ENCODE measurements at regions not wholly inside any gene's neighbourhood (a gene's known extent, or its start where the extent isn't known, plus 50 kb on each side); places are given as distances from the start of the nearest gene placed in this dataset.

DNA sequence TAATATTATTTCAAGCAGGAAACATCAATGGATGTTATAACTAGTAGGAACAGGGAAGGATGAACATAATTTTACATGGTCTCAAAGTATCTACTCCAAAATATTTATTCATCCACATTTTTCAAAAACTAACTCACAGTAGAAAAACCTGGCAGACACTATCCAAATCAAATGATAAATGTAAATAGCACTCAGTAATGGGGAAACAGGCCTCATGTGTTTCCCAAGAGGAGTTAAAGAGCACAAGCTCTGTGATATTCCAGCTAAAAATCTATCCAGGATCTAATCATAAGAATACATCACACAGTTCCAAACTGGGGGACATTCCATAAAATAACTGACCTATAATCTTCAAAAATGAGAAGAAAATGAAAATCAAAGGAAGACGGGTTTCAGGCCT is 443.1 kb downstream of the ZNF608 start:
- peaks cover 0 to 2% (median 0%) of the 10 kb centered on the region in 3 donors for H3K27me3 Mint-ChIP-seq (ENCODE audit: low read depth in 3 of 3)
- TF ChIP-seq, protein P1, sequence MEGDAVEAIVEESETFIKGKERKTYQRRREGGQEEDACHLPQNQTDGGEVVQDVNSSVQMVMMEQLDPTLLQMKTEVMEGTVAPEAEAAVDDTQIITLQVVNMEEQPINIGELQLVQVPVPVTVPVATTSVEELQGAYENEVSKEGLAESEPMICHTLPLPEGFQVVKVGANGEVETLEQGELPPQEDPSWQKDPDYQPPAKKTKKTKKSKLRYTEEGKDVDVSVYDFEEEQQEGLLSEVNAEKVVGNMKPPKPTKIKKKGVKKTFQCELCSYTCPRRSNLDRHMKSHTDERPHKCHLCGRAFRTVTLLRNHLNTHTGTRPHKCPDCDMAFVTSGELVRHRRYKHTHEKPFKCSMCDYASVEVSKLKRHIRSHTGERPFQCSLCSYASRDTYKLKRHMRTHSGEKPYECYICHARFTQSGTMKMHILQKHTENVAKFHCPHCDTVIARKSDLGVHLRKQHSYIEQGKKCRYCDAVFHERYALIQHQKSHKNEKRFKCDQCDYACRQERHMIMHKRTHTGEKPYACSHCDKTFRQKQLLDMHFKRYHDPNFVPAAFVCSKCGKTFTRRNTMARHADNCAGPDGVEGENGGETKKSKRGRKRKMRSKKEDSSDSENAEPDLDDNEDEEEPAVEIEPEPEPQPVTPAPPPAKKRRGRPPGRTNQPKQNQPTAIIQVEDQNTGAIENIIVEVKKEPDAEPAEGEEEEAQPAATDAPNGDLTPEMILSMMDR (IDR thresholded peaks at IDR 0.05): no peak
- Histone ChIP-seq H3K4me2 (replicated peaks; ENCODE audit: extremely low read depth, low read length, poor library complexity, severe bottlenecking) (no peak overlapping the region), H2AFZ (ENCODE audit: insufficient read depth, low read depth, low read length, poor library complexity, severe bottlenecking) (no peak overlapping the region), H3K79me2 (ENCODE audit: insufficient read depth, low read length) (no peaks in the 10 kb centered on the region), H3K36me3 (replicated peaks in 1 of 2; ENCODE audit: control insufficient read depth in 1 of 2, insufficient read depth in 2 of 2, low read length in 2 of 2) (no peaks in the 10 kb centered on the region), H3K4me3 (replicated peaks in 1 of 3; ENCODE audit: low read depth in 2 of 3, low read length in 3 of 3) (no peak overlapping the region), H3K27me3 (ENCODE audit: control insufficient read depth in 2 of 2, insufficient read depth in 2 of 2, low read length in 2 of 2) (no peaks in the 10 kb centered on the region), H3K9ac (ENCODE audit: insufficient read depth, low read length, poor library complexity, severe bottlenecking) (no peak overlapping the region), H3K27ac (ENCODE audit: low read depth in 1 of 2, low read length in 2 of 2) (no peak overlapping the region), H3K4me1 (ENCODE audit: control insufficient read depth in 1 of 2, insufficient read depth in 2 of 2, low read length in 2 of 2) (no peaks in the 10 kb centered on the region), H3K9me3 (replicated peaks in 1 of 2; ENCODE audit: control insufficient read depth in 1 of 2, insufficient read depth in 1 of 2, low read length in 2 of 2) (no peaks in the 10 kb centered on the region), H4K20me1 (ENCODE audit: insufficient read depth, low read length) (no peaks in the 10 kb centered on the region)
- H3K4me1 Mint-ChIP-seq: no peaks in the 10 kb centered on the region
- no peaks in the 10 kb centered on the region for H3K36me3 Mint-ChIP-seq
- WGBS (ENCODE audit: insufficient coverage): no CpG with 5 or more reads among the region's 1 CpG
- intact Hi-C loops (cut with micrococcal nuclease): no loop called here
- peaks cover 0 to 4% (median 2%) of the 10 kb centered on the region in 7 donors for H3K9me3 Mint-ChIP-seq
- no peak overlapping the region for H3K4me3 Mint-ChIP-seq
- no peak overlapping the region for H3K27ac Mint-ChIP-seq
- no peak for DNase-seq

DNA sequence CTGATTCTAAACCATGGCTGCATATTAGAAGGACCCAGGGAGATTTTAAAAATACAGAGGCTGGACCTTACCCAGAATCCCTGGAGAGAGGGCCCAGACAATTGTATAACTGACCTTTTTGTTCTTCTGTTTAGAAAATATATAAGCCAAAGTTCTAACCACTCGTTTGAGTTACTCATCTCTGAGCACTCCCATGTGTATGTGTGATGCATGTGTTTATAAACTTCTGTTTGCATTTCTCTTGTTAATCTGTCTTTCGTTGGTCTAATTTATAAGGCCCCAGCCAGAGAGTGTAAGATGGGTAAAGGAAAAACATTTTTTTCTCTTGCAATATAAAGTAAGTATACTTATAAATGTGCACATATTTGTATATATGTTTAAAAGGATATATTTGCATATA is 443.9 kb downstream of the ZNF608 start:
- Mint-ChIP-seq H3K36me3 (no peaks in the 10 kb centered on the region), H3K27ac (no peak overlapping the region), H3K9me3 (peaks cover 3 to 6% (median 4%) of the 10 kb centered on the region in 7 donors), H3K4me1 (no peaks in the 10 kb centered on the region), H3K27me3 (ENCODE audit: low read depth in 3 of 3) (peaks cover 0 to 2% (median 0%) of the 10 kb centered on the region in 3 donors), H3K4me3 (no peak overlapping the region)
- no peak overlapping the region for H3K4me3 ChIP-seq (replicated peaks in 1 of 3; ENCODE audit: low read depth in 2 of 3, low read length in 3 of 3)
- H4K20me1 ChIP-seq (ENCODE audit: insufficient read depth, low read length): no peaks in the 10 kb centered on the region
- no peak overlapping the region for H3K9ac ChIP-seq (ENCODE audit: insufficient read depth, low read length, poor library complexity, severe bottlenecking)
- no peak overlapping the region for H3K4me2 ChIP-seq (replicated peaks; ENCODE audit: extremely low read depth, low read length, poor library complexity, severe bottlenecking)
- H3K4me1 ChIP-seq (ENCODE audit: control insufficient read depth in 1 of 2, insufficient read depth in 2 of 2, low read length in 2 of 2): no peaks in the 10 kb centered on the region
- no peaks in the 10 kb centered on the region for H3K36me3 ChIP-seq (replicated peaks in 1 of 2; ENCODE audit: control insufficient read depth in 1 of 2, insufficient read depth in 2 of 2, low read length in 2 of 2)
- no peaks in the 10 kb centered on the region for H3K27me3 ChIP-seq (ENCODE audit: control insufficient read depth in 2 of 2, insufficient read depth in 2 of 2, low read length in 2 of 2)
- intact Hi-C loops (cut with micrococcal nuclease): no loop called here
- no peak for DNase-seq
- no peaks in the 10 kb centered on the region for H3K9me3 ChIP-seq (replicated peaks in 1 of 2; ENCODE audit: control insufficient read depth in 1 of 2, insufficient read depth in 1 of 2, low read length in 2 of 2)
- no peak overlapping the region for H3K27ac ChIP-seq (ENCODE audit: low read depth in 1 of 2, low read length in 2 of 2)
- TF ChIP-seq, protein P1 (IDR thresholded peaks at IDR 0.05): no peak
- WGBS (ENCODE audit: insufficient coverage): no CpG with 5 or more reads among the region's 2 CpGs
- no peak overlapping the region for H2AFZ ChIP-seq (ENCODE audit: insufficient read depth, low read depth, low read length, poor library complexity, severe bottlenecking)
- no peaks in the 10 kb centered on the region for H3K79me2 ChIP-seq (ENCODE audit: insufficient read depth, low read length)

All from CD14-positive monocyte (primary cell).